Vagina (tissue), 2 donors: ENCODE measurements at regions not wholly inside any gene's neighbourhood (a gene's known extent, or its start where the extent isn't known, plus 50 kb on each side); places are given as distances from the start of the nearest gene placed in this dataset.

Source experiments
- DNase-seq, 2 donors: peaks; one replicate each; pipeline ENCODE4 v3.0.0-alpha.2; 2017; ENCODE audit errors: extremely low spot score in 2 of 2
- H3K27ac ChIP-seq: fragments of 200-600 bp; sonication (generic); one replicate; pipeline ENCODE4 v1.5.1; 2019
- H3K27me3 ChIP-seq: fragments of 200-600 bp; sonication (generic); one replicate; pipeline ENCODE4 v1.5.1; 2019
- H3K36me3 ChIP-seq, 2 donors: fragments of 200-600 bp; sonication (generic); one replicate each; pipeline ENCODE4 v1.5.1; 2017 to 2019
- H3K4me1 ChIP-seq: fragments of 200-600 bp; sonication (generic); one replicate; pipeline ENCODE4 v1.5.1; 2019
- H3K4me3 ChIP-seq, 2 donors: fragments of 200-600 bp; sonication (generic); 1 replicate in 1 of 2; 2 replicates in 1 of 2; pipeline ENCODE4 v1.5.1; 2016 to 2019
- H3K9me3 ChIP-seq: fragments of 200-600 bp; sonication (generic); one replicate; pipeline ENCODE4 v1.5.1; 2019
- POLR2A ChIP-seq, 2 donors: fragments of 450-650 bp; IDR thresholded peaks; one replicate each; pipeline ENCODE4 v1.6.1; 2017; ENCODE audit warnings: antibody characterized with exemption in 2 of 2, mild to moderate bottlenecking in 2 of 2, moderate library complexity in 2 of 2
- POLR2AphosphoS5 ChIP-seq, 2 donors: sonication (generic); formaldehyde crosslinking; IDR thresholded peaks; one replicate each; pipeline ENCODE4 v1.9.0; 2017; ENCODE audit warnings: antibody characterized with exemption in 2 of 2, mild to moderate bottlenecking in 2 of 2, low read depth in 1 of 2; ENCODE audit not compliant: insufficient read depth in 1 of 2
- intact Hi-C: fragments of 100-400 bp; cut with DNase I; formaldehyde crosslinking; loops from one replicate; pipeline ENCODE4 v1.15.1; 2023
- TF ChIP-seq, protein P1 (sequence below), 3 experiments: fragments of 450-650 bp in 2 of 3; fragments of 200-600 bp in 1 of 3; sonication (generic) in 1 of 3; IDR thresholded peaks; one replicate each; pipeline ENCODE4 v1.5.1; 2017 to 2019; ENCODE audit warnings: antibody characterized with exemption in 3 of 3, mild to moderate bottlenecking in 2 of 3, moderate library complexity in 2 of 3

DNA sequence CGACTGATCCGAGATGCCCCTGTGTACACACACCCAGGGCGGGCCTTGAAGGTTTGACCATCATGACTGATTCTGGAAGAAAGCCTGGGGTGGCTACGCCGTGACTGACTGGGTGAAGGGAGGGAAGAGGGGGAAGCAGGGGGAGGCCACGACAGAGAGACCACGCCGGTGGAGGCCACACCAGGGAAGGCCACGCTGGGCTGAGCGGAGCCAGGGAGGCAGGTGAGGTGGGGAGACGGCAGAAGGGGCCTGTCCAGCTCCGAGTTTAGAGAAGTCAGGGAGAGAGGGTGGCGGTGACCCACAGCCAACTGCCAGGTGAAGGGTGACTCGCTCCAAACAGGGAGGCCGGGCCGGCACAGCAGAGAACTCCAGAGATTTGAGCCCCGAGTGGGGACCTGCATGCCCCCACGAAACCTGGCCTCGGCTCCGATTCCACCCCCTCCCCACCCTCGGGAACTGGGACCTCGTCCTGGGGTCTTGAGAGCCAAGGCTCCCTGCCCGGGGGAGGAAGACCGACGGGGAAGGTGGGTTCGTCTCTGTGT lies 102.6 kb downstream of the PTPRS start:
- Histone ChIP-seq H3K4me1 (no peaks in the 10 kb centered on the region), H3K27ac (no peak overlapping the region), H3K9me3 (no peaks in the 10 kb centered on the region), H3K36me3 (peaks cover 0 to 45% of the 10 kb centered on the region in 2 donors), H3K4me3 (no peak overlapping the region), H3K27me3 (no peaks in the 10 kb centered on the region)
- intact Hi-C loops = no loop called here
- no peak for TF ChIP-seq POLR2A (IDR thresholded peaks at IDR 0.05)
- no peak for DNase-seq

DNA sequence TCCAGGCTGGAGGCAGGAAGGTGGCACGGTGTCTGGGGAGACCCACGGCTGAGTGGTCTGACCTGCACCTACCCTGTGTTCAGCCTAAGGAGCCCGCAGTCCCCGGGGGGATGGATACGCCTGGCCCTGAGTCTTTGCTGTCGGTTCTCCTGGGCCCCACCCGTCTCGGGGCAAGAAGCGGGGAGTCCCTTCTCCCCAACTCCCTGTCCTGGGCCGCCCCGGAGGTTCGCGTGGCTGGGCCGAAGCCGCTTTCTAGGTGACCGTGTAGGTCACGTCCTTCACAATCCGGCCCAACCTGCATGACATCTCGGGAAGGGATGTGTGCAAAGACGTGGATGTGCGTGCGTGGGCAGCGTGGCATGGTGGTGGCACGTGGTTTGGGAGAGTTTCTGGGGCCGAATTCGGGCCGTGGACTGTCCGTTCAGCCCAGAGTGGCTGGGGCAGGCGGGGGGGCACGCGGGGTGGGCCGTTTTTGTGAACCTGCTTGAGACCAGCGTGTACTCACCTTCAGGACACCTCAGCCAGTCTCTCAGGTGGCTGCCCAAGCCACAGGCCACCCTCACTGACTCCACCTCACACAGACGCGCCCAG lies 103.3 kb downstream of the PTPRS start:
- intact Hi-C loops = no loop called here
- TF ChIP-seq POLR2AphosphoS5 (IDR thresholded peaks at IDR 0.05; ENCODE audit: insufficient read depth in 1 of 2, low read depth in 1 of 2) = no peak
- TF ChIP-seq POLR2A (IDR thresholded peaks at IDR 0.05) = no peak
- TF ChIP-seq, protein P1, sequence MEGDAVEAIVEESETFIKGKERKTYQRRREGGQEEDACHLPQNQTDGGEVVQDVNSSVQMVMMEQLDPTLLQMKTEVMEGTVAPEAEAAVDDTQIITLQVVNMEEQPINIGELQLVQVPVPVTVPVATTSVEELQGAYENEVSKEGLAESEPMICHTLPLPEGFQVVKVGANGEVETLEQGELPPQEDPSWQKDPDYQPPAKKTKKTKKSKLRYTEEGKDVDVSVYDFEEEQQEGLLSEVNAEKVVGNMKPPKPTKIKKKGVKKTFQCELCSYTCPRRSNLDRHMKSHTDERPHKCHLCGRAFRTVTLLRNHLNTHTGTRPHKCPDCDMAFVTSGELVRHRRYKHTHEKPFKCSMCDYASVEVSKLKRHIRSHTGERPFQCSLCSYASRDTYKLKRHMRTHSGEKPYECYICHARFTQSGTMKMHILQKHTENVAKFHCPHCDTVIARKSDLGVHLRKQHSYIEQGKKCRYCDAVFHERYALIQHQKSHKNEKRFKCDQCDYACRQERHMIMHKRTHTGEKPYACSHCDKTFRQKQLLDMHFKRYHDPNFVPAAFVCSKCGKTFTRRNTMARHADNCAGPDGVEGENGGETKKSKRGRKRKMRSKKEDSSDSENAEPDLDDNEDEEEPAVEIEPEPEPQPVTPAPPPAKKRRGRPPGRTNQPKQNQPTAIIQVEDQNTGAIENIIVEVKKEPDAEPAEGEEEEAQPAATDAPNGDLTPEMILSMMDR (IDR thresholded peaks at IDR 0.05) = no peak
- no peak for DNase-seq
- no peak overlapping the region for H3K27ac ChIP-seq
- H3K4me1 ChIP-seq = no peaks in the 10 kb centered on the region
- no peak overlapping the region for H3K4me3 ChIP-seq
- no peaks in the 10 kb centered on the region for H3K9me3 ChIP-seq
- H3K36me3 ChIP-seq = peaks cover 0 to 43% of the 10 kb centered on the region in 2 donors
- H3K27me3 ChIP-seq = no peaks in the 10 kb centered on the region

GRCh38 chr19:5235458-5236219 lies 105.0 kb downstream of the PTPRS start:
- TF ChIP-seq, protein P1 (IDR thresholded peaks at IDR 0.05) = no peak
- TF ChIP-seq POLR2A (IDR thresholded peaks at IDR 0.05) (no peak), POLR2AphosphoS5 (IDR thresholded peaks at IDR 0.05; ENCODE audit: insufficient read depth in 1 of 2, low read depth in 1 of 2) (no peak)
- intact Hi-C loops = no loop called here
- no peak overlapping the region for H3K27ac ChIP-seq
- H3K4me1 ChIP-seq = no peaks in the 10 kb centered on the region
- H3K27me3 ChIP-seq = no peaks in the 10 kb centered on the region
- peaks cover 0 to 35% of the 10 kb centered on the region in 2 donors for H3K36me3 ChIP-seq
- H3K4me3 ChIP-seq = no peak overlapping the region
- DNase-seq = no peak
- H3K9me3 ChIP-seq = no peaks in the 10 kb centered on the region

DNA sequence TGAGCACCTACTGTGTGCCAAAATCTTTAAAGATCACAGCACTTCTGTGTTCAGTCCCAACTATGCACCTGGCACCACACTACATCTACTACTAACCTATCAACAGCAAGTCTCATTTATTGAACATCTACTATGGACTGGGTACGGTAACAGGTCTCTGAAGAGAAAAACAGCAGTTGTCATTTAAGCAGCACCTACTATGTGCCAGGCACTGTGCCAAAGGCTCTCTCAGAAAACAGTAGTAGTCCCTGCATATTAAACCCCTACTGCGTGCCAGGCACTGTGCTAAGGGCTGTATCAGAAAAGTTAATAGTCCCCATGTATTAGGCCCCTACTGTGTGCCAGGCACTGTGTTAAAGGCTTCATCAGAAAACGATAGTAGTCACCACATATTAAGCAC lies 106.2 kb downstream of the PTPRS start:
- DNase-seq = no peak
- Histone ChIP-seq H3K36me3 (peaks cover 0 to 28% of the 10 kb centered on the region in 2 donors), H3K27ac (no peak overlapping the region), H3K4me1 (peaks cover 4% of the 10 kb centered on the region), H3K27me3 (no peaks in the 10 kb centered on the region), H3K4me3 (no peak overlapping the region), H3K9me3 (no peaks in the 10 kb centered on the region)
- TF ChIP-seq POLR2A (IDR thresholded peaks at IDR 0.05) = no peak
- no peak for TF ChIP-seq POLR2AphosphoS5 (IDR thresholded peaks at IDR 0.05; ENCODE audit: insufficient read depth in 1 of 2, low read depth in 1 of 2)
- TF ChIP-seq, protein P1 (IDR thresholded peaks at IDR 0.05) = no peak
- intact Hi-C loops = no loop called here

GRCh38 chr19:5232798-5233505 lies 107.7 kb downstream of the PTPRS start:
- TF ChIP-seq POLR2A (IDR thresholded peaks at IDR 0.05) = no peak
- TF ChIP-seq, protein P1 (IDR thresholded peaks at IDR 0.05) = no peak
- no peak for TF ChIP-seq POLR2AphosphoS5 (IDR thresholded peaks at IDR 0.05; ENCODE audit: insufficient read depth in 1 of 2, low read depth in 1 of 2)
- Histone ChIP-seq H3K36me3 (peaks cover 0 to 19% of the 10 kb centered on the region in 2 donors), H3K27me3 (no peaks in the 10 kb centered on the region), H3K4me1 (peaks cover 4% of the 10 kb centered on the region), H3K4me3 (no peak overlapping the region), H3K27ac (no peak overlapping the region), H3K9me3 (no peaks in the 10 kb centered on the region)
- DNase-seq = no peak
- intact Hi-C loops = no loop called here
